UCSD-AML1 (cell line): ENCODE measurements at regions not wholly inside any gene's neighbourhood (a gene's known extent, or its start where the extent isn't known, plus 50 kb on each side); places are given as distances from the start of the nearest gene placed in this dataset.

Experiments used
- DNase-seq: peaks from one replicate; lab custom pipeline; 2025; ENCODE audit not compliant: unreplicated experiment; lab: John Stamatoyannopoulos, UW

DNA sequence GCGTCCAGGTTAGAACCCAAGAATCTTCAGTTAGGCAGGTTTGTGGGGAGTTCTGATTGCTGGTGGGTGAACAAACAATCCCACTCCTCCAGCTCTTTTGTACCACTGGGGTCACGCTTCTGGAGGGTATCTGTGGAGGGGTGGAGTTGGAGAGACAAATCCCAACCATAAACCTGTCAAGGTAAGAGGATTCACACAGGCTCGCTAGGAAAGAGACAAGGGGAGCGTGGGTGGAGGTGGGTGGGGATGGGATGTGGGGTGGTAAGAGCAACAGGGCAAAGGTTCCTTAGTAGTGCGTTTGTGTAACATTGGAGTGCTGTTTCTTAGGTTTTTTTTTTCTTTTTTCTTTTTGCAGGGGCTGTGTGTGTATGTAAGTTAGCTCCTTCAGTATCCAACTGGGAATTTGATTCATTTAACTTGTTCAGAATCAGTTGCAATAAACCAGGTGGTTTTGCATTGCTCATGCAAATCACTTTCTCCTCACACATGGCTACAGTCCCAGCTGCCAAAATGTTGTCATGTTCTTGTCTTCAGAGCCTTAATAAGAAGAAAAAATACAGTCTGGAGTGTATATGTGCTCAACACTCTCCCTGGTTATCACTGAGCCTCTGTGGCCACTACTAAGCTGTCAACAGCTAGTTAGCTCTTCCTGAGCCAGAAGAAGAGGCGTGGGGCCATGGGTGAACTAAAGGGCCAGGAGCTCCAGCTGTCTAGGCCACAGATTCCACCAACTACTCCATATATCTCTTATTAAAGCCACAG, 164.0 kb upstream of the RAD23B start:
- DNase-seq: no peak

DNA sequence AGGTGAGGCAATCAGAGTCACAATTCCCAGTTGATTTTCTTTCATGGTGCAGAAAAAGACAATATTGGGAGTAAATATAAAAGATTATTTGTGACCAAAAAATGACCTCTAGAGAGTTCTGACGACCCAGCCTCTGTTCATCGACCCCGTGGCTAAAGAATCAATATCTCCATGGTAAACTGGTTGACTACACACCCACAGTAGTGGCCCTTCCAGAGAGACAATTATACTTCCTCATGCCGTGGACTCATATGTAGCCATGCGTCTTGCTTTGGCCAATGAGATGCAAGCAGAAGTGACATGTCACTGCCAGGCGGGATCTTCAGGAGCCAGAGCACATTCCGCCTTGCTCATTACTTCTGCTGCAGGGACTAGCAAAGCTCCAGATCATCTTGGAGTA, 163.3 kb upstream of the RAD23B start:
- no peak for DNase-seq

DNA sequence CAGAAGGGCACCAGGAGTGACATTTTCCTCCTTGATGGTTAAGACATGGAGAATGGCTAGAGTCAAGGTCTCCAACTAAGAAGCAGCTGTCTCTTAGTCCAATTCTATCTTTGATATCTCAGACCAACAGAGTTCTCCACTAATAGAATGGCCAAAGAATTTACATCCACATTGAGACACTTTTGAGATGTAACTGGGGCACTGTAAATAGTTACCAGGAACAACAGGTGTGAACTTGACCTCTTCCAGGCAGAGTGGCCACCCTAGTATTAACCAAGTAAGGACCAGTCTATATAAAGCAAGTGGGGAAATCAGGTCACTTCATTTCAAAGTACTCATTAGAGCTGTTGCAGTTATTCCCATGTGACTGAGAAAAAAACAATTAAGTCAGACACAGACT, 159.7 kb upstream of the RAD23B start:
- no peak for DNase-seq

DNA sequence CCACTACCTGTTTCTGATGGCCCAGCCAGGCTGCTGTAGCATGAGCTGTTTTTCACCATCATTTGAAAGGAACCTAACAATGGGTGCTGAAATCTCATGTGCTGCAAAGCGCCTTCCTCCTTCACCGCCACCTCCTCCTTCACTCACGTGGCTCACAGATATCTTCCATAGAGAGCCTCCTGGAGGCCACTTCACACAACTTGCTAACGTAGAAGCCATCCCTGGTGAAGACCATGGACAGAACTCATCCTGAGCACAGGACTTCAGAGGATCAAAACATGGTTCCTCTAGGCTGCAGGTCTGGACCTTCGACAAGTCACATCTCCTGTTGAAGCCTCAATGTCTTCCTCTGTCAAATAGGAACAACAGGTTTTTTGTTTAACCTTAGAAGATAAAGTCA, 155.5 kb upstream of the RAD23B start:
- no peak for DNase-seq

DNA sequence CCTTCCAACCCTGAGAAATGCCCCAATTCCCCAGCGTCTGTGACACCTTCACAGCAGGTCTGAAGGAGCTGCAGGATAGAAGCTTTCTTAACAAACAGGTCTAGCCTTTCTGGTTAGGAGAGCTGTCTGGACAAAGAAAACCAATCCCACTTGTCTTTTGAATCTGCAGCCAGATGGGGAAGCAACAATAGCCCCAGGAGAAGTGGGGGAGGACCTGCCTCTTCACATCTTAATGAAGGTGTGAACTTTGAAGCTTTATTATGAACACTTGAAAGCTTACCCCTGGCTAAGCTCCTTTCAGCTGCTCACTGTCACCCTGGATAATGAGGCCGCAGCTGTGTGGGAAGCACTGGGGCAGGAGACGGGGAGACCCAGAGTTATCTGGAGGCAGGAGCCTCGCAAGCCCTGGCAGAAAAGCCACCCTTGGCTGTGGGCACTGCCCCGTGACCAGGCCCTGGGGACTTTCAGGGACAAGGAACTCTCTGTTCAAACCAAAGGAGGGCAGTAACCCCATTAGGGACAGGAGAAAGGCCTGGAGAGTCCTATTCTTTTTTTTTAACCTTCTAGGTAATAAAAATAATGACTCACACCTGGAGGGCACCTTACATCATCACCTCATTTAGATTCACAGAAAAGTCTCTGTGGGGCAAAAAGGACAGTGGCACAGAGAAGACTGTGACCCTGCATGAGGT, 151.8 kb upstream of the RAD23B start:
- no peak for DNase-seq

DNA sequence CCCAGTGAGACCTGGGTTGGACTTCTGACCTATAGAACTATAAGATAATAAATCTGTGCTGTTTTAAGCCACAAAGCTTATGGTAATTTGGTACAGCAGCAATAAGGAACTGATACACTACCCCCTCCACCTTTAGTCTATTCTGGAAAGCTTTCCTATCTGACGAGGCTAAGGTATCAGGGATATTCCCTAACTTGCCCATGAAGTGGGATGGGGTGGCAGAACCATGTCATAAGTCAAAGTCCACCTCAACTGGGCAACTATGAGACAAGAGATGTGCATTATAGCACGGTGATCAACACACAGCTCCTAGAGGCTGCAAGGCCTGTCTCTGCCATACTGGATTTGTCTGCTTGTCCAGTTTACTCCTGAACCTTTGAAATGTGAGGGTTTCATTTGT, 146.8 kb upstream of the RAD23B start:
- DNase-seq: no peak

DNA sequence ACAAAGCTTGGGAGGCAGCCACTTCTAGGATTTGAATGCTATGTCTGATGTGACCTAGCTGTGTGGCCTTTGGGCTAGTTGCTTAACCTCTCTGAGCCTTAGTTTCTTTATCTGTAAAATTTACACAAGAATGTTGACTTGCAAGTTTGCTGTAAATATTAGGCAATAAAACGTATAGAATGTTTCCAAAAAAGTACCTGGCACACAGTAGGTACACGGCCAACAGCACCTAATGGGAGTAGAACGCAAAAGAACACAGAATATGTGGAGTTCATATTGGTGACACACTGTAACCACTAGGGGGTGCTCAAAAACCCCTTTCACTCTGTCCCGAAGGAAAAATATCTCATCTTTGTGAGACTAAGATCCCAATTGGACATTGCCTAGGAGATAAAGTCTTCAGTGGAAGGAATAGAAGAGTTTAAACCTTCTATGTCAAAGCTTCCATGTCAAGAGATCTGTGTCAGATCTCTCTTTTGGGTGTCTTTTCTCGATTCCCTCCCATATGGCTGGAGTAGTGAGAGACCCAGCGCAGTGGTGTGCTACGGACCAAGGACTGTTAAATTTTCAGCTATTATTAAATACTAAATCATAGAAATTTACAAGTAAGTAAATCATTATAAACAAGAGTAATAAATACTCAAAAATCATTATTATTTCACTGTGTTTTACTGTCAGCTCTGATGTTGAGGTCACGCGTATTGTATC, 145.4 kb upstream of the RAD23B start:
- DNase-seq: no peak

DNA sequence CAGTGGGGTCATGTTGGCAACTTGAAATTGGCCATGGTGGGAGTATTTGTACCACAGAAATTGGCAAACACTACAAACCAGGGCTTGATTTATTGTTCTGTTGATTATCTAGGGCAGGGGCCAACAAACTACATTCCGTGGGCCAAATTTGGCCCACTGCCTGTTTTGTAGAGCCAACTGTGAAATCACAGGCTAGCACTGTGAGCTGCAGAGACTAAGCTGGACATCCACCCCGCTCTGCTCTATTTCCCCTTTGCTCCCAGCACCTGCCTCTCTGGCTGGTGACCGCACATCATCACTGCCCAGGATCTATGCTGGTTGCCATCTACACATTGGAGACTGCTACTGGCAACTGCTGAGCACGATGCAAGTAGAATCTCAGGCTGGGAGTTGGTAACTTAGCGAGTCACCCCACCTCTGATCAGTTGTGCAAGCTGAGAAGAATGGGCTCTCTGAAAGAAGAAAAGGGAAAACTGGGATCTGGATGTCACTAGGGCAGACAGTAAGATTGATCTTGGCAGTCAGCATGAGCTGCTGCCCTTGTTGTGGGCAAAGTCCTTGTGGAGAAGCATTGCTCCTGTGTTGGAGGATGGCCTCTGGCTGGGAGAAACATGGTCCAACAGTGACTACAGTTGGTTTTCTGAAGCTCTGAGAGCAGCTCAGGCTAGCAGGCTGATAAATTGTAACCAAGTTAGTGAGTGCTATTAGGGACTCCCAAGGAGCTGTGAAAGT, 144.7 kb upstream of the RAD23B start:
- no peak for DNase-seq

DNA sequence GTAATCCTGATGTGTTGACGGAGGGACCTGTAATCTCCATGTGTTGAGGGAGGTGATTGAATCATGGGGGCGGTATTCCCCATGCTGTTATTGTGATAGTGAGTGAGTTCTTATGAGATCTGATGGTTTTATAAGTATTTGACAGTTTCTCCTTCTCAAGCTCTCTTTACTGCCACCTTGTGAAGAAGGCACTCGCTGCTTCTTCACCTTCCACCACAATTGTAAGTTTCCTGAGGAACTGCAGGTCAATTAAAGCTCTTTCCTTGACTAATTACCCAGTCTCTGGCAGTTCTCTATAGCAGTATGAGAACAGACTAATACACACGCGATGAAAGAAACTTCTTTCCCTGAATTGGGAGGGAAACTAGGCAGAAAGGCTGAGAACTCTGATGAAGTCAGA, 141.1 kb upstream of the RAD23B start:
- DNase-seq: no peak

DNA sequence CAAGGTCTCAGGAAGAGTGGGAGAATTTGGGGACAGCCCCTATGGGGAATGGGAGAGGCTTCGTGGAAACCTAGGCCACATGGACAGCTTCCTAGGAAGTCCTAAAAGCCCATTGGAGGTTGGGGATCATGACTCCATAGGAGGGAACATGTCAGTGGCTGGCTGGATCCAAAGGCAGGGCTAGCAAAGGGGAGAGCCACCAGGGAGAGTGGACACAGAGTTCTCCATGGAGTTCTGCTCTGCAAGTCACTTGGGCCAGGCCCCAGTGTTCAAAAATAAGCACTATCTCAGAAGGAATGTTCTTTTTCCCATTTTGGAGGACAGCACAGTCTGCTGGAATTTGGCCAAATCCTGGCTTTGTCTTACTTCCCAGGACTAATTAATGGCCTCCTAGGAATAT, 140.6 kb upstream of the RAD23B start:
- DNase-seq: no peak

DNA sequence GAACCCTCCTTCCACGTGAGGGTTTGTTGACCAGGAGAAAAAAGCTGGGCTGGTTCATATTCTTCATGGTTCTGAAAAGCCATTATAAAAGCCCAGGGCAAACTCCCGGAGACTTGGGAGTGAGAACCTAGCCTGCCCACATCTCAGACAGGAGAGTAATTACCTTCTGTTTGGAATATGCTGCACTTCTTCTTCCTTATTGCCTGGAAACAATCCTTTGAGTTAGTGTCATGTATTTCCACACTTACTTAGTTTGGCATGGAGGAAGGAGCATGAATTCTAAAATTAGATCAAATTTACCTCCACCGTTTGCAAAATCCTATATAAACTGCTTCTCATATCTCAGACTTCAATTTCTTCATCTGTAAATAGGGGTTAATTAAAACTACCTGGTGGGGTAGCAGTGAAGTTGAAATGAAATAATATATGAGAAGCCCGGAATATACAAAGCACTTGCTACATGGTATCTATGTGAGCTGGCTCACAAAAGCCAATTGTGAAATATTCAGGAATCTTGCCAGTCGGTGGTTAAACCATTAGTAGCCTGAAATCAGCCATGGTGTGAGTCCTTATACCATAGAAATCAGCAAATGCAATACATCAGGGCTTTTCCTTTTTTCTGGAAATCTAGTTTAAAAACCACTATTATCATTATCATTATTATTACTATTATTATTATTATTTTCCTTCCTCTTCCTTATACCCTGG, 140.0 kb upstream of the RAD23B start:
- DNase-seq: no peak

DNA sequence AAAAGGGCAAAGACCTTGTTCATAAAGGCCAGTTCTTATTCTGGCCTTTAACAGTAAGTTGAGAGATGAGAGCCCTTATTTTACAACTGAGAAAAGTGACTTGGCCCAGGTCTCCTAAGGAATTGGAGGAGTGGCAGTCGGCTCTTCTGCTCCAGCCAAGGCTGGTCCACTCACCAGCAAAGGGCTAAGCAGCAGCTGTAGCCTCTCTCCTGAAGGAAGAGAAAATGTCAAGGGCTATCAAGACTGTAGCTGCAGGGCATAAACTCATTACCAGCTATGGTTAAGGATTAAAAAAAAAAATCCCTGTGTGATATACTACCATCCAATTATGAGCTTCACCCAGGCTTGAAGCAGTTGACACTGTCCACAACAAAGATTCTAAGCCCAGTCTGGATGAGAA, 138.6 kb upstream of the RAD23B start:
- DNase-seq: no peak

DNA sequence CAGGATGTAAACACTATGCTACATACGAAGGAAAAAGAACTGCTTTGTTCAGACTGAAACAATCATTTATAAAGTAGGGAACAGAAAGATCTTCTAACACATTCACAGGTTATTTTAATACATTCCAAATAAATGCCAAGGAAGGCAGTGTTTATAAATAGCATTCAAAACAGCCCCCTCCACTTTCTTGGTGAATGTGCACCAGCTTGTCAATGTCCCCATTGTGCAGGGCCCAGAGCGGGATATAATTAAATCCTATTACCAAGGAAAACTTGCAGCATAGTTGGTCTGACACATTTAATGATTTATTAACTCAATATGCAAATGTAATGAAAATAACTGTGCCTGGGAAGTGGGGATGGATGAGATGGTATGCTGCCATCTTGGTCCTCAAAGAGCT, 135.9 kb upstream of the RAD23B start:
- no peak for DNase-seq

DNA sequence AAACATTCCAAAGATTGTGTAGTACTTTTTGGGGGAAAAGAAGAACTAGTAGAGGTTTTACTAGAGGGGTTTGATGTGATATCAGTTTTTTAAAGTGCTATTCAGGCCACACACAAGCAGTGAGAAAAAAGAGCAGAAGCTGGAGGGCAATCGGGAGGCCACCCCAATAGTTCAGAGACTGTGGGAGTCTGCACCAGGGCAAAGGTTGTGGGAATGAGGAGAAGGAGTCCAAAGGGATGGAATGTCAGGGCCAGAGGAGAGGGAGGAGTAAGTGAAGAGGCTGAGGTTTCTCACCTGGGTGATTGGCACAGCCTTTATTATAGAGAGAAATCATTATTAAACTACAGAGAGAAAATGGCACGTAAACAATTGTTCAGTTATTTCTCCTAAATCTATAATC, 134.9 kb upstream of the RAD23B start:
- DNase-seq: no peak

DNA sequence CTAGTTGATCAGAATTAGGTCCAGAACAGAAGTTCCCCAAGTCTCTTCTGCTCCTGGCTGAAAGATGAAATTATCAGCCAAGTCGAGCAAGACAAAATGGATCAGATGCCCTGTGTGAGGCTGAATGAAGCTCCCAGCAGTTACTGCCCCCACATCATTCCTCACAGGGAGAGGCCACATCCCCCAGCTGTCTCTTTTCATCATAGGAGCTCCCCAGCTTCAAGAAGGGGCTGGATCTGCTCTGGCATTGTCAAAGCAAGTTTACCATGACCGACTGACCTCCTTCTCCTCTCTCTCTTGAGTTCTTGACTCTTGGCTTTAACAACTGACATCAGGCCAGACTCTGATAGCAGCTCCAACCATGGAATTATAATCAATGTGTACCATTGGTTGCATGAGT, 133.3 kb upstream of the RAD23B start:
- DNase-seq: no peak

DNA sequence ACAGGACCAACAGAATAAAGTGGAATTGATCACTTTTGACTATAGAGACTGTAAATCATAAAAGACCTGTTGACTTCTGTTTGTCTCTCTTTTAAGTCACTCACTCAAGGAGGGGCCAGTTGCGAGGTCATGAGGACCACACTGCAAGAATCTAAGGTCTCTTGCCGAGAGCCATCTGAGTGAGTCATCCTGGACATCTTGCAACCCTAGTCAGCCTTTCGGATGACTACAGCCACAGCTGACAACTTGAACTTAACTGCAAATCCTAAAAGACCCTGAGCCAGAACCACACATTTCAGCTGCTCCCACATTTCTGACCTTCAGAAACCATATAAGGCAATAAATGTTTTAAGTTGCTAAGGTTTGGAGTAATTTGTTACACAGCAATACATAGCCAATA, 129.7 kb upstream of the RAD23B start:
- DNase-seq: no peak

DNA sequence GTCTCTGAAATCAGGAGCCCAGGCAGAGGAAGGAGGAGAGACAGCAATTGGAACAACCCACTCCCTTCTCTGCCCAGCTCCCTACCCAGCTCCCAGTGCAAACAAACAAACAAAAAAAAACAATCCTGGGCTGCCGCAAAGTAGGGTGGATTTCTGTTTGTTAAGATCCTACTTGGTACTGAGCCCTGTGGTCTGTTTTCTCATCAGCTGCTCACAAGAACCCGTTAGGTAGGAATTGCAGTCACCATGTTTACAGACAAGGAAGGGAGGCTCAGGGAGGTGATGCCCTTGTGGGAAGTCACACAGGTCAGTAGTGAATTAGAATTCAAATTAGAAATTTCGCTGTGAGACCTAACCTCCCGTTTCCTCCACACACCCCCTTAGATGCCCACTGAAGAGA, 128.8 kb upstream of the RAD23B start:
- DNase-seq: no peak

DNA sequence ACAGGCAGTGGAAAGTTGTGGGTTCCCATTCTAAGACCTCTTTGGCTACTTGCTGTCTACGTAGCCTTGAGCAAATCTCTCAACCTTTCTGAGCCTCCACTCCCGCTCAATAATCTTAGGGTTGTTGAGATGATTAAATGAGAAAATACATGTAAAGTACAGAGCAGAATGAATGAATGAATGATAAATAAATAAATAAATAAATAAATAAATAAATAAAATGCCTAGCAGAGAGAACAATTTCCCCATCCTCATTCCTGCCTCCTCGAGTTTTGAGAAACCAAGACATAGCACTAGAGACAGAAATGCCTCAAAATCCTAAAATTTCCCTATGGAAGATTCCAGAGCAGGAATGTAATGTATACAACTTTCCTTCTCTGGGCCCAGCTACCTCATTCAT, 128.3 kb upstream of the RAD23B start:
- DNase-seq: no peak

DNA sequence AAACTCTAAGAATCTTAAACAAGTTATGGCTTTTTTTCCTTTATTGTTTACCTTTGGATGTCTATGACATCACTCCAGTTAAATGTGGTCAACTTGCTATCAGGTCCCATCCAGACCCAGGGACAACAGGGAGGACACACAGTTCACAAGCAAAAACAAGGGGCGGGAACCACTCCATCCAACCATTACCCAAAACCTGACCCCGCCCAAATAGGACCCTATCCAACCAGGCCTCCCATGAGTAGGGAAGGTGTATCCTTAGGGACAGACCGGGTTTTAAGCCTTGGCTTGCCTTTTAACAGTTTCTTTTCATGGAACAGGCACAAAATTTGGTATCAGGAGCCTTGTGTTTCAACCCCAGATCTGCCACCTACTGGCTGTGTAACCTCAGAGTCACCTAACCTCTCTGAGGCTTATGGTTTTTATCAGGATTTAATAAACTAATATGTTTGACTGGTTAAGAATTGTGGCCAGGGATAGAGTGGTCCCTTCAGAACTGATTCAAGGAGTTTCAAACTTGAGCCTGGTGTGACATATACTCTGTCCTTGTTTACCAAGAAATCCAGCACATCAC, 127.7 kb upstream of the RAD23B start:
- DNase-seq: no peak

DNA sequence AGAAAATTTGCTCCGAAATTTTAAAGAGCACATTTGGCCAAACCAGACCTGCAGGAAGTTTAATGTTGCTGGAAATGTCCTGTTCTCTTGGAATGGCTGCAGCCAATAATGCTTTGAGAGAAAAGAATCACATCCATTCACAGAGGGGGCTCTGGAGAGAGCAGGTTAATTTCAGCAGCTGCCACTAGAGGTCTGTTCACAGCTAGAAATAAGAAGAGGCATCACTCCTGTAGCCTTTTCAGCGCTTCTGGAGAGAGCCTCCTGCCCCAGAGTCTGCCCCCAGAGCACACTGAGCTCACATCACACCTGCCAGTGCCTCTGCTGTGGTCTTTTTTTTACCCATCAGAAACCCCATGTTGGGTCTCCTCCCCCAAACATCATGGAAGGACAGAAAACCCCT, 124.8 kb upstream of the RAD23B start:
- no peak for DNase-seq

DNA sequence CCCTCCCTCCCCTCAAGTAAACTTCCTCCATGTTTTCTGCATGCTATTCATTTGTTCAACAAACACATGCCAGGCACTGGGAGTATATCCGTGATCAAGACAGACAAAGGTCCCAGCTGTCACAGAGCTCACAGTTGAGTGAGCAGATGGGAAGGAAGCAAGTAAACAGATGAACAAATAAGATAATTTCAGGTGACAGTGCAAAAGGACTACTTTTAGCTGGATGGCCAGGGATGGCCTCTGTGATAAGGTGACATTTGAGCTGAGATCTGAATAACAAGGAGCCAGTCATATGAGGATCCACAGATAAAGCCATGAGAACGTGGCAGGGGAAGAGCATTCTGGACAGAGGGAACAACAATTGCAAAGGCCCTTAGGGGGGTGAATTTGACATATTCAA, 121.7 kb upstream of the RAD23B start:
- DNase-seq: no peak
